SK-N-MC (cell line): ENCODE measurements at regions not wholly inside any gene's neighbourhood (a gene's known extent, or its start where the extent isn't known, plus 50 kb on each side); places are given as distances from the start of the nearest gene placed in this dataset.

Source experiments
- EZH2 ChIP-seq: fragments of 200-600 bp; sonication (generic); IDR thresholded peaks from one replicate; pipeline ENCODE4 v1.6.1; 2017; ENCODE audit warnings: antibody characterized with exemption
- POLR2AphosphoS5 ChIP-seq: IDR thresholded peaks from 2 replicates; pipeline ENCODE4 v1.6.1; 2012; ENCODE audit warnings: mild to moderate bottlenecking, low read depth, low read length, borderline replicate concordance

DNA sequence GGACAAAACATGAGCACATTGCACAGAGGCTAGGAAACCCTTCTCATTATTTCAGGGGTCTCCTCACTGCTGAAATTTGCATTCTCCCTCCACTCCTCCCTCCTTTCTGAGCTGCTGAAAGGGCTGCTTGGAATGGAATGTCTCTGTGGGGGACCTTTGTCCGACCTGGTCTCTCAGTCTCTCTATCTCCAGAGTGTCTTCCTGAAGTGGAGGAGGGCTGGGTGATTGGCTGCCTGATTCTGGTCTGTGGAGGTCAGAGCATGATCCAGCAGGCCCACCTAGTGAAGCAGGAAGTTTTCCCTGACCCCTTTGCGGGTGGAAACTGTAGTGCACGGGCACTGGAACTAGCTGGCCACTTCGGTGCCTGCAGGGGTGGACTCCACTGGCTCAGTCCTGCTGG lies 560.5 kb upstream of the HS6ST1 start:
- TF ChIP-seq EZH2 (no peak), POLR2AphosphoS5 (no peak)
